HG03060 (cell line): ENCODE measurements at regions not wholly inside any gene's neighbourhood (a gene's known extent, or its start where the extent isn't known, plus 50 kb on each side); places are given as distances from the start of the nearest gene placed in this dataset.
"Not testable (repeated sequence)": the region's sequence is repeated elsewhere in the genome, so short reads cannot be mapped to it uniquely, and the experiment has no call there.

Experiments used
- ATAC-seq: cut with Tn5 transposase; IDR thresholded peaks from one replicate; pipeline ENCODE4 v1.9.1; 2021; ENCODE audit warnings: low read depth, moderate number of reproducible peaks; ENCODE audit not compliant: unreplicated experiment

DNA sequence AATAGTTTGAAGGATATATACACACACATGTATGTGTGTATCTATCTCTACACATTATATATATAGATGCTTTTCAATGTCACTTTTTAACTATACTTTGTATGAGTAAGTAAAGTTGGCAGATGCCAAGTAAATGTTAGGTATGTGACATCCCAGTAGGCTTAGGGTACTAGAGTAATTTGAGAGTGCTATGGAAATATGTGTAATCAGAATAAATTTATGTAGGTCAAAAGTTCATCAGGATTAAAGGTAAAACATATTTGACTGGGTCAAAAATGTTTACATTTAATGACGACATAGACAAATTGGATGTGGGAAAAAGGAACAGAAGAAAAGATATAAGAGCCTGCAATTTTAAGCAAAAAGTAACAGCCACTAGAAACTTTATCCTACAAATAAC lies 588.8 kb downstream of the ANKRD50 start:
- ATAC-seq, result no peak

DNA sequence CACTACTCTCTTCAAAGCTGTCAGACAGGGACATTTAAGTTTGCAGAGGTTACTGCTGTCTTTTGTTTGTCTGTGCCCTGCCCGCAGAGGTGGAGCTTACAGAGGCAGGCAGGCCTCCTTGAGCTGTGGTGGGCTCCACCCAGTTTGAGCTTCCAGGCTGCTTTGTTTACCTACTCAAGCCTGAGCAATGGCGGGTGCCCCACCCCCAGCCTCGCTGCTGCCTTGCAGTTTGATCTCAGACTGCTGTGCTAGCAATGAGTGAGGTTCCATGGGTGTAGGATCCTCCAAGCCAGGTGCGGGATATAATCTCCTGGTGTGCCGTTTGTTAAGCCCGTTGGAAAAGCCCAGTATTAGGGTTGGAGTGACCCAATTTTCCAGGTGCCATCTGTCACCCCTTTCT lies 581.2 kb downstream of the ANKRD50 start:
- ATAC-seq, result not testable (repeated sequence)

DNA sequence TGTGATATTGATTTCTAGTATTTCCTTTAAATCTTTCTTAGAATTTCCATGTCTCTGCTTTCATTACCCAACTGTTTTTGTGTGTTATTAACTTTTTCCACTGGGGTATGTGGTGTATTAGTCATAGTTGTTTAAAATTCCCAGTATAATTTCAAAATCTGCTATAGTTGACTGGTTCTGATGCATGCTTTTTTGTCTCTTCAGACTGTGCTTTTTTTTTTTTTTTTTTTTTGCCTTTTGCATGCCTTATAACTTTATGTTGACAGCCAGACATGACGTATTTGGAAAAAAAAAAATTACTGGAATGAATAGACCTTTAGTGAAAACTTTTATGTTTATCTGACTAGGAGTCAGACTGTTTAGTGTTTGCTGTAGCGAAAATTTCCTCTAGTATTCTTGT lies 580.4 kb downstream of the ANKRD50 start:
- ATAC-seq, result no peak

- no peak for ATAC-seq
Observed at GRCh38 chr4:124133753-124134152, 578.8 kb downstream of the ANKRD50 start.

GRCh38 chr4:124135409-124135813 lies 577.1 kb downstream of the ANKRD50 start:
- ATAC-seq, result no peak

- no peak for ATAC-seq
Observed at GRCh38 chr4:124139044-124139443, 573.5 kb downstream of the ANKRD50 start.

GRCh38 chr4:124143632-124144031 lies 568.9 kb downstream of the ANKRD50 start:
- no peak for ATAC-seq

DNA sequence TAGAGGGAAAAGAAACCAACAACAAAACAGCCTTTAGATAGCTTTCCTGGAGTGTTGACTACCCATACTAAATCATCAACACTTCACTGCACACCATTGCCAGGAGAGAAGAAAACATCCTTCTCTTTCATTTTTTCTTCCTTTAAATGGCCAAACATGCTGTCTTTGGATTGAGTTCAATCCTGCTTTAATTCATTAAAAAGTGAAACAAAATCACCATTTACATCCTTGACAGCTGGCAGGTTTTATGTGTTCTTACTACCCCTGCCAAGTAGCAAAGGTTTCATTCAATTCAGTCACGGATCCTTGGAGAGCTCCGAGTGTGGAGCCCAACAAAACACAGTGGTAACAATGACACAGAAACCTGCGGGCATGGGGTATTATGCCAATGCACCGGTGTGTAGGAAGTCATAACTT lies 568.3 kb downstream of the ANKRD50 start:
- ATAC-seq, result no peak

GRCh38 chr4:124146068-124146467 lies 566.5 kb downstream of the ANKRD50 start:
- no peak for ATAC-seq

GRCh38 chr4:124151031-124151430 lies 561.5 kb downstream of the ANKRD50 start:
- no peak for ATAC-seq

DNA sequence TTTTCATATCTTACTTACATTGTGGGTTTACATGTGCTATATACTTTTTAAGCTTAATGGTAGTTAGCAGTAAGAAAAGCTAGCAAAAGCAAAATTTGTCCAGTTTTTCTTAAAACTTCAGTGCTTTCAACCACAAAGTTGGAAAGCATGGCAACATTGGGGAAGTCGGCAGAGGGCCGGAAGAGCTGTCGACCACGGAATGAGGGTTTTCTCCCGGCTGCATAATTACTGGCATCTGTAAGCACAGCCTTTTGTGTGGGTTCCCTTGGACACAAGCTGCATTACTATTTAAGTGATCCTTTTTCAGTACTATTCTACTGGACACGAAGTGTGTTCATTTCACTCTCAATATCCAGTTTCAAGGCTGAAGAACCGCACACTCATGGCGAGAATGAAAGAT lies 560.4 kb downstream of the ANKRD50 start:
- ATAC-seq, result no peak

DNA sequence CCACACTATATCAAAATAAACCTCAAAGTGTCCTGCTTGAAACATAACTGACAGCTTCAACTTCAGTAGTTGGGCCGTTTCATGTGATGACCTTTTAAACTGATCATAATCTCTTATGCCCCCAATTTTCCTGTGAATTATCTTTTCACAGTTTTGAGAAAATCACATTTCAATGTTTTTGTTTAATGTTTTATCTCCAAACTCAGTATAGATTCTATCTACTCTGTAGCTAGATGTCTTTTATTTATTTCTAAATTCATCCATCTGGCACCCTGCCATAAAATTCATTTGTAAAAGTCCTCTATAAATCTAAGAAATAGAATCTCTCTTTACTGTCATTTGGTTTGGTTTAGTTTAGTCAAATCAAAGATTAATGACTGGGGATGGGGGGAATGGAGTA lies 557.3 kb downstream of the ANKRD50 start:
- no peak for ATAC-seq

- ATAC-seq, result no peak
Observed at GRCh38 chr4:124157396-124158083, 555.0 kb downstream of the ANKRD50 start.

DNA sequence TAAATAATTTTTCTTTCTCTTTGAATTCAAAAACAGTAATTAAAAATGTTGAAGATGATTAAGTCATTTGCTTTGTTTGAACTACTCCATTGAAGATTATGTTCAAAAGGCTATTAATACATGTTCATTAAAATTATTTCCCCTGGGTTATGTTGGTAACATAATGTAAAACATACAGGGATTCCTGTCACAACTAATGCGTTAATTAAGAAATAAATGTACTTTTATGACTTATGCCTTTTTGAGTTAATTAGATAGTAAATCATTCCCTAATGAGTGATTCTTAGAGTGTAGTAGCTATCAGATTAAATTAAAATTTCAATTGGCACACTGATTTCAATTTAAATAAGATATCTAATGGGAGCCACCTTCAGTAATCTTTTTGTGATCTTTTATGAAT lies 549.1 kb downstream of the ANKRD50 start:
- no peak for ATAC-seq

DNA sequence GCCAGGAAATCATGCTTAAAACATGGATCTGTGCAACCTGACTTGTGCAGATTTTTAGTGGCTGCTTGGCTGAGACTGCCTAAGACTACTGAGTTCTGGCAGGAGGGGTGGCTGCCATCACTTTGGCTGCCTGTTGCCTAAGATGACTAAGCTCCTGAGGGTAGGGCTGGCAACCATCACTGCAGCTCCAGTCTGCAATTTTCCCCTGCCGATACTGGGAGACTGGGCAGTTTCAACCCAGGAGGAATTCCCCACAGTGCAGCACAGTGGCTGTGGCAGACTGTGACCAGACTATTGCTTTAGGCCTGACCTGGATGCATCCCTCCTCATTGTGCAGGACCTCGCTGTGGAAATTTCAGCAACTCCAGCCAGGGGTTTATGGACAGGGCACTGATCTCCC lies 544.9 kb downstream of the ANKRD50 start:
- ATAC-seq, result no peak

DNA sequence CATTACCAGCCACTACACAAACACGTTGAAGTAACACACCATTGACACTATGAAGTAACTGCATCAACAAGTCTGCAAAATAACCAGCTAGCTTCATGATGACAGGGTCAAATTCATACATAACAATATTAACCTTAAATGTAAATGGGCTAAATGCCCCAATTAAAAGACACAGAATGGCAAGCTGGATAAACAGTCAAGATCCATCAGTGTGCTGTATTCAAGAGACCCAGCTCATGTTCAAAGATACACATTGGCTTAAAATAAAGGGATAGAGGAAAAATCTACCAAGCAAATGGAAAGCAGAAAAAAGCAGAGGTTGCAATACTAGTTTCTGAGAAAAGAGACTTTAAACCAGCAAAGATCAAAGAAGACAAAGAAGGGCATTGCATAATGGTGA lies 543.0 kb downstream of the ANKRD50 start:
- ATAC-seq, result not testable (repeated sequence)

- no peak for ATAC-seq
Observed at GRCh38 chr4:124173912-124174311, 538.6 kb downstream of the ANKRD50 start.

DNA sequence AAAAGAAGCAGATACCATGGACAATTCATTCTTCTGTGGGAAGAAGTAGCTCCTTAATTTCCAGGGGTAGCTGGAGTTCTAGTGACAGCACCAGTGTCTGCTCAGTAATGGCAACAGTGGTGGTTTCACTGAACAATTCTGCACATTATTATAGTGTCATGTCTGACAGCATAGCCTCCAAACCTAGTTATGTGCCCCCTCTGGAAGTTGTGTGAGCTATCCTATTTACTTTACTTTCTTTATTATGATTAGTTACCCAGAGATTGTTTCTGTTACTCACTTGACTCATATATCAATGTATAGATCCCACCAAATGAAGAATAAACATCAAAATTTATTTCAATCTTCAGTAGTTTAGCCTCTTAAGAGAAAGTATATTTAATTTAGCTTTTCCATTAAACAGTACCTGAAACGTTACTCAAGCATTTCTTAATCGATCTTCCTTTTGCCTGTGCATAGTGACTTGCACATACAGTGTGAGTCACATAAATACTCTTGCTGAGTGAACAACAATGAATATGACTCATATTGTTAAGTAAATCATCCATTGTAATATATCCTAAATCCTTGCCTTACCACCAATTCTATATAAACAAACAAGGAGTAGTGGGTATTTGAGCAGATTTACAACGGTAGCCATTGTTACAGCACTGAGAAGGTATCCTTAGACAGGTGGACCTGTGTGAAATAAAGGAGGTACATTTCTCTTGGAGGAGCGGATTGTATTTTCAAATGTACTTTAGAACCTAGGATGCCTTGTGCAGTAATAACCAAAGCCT lies 534.7 kb downstream of the ANKRD50 start:
- no peak for ATAC-seq

GRCh38 chr4:124178449-124179021 lies 534.0 kb downstream of the ANKRD50 start:
- no peak for ATAC-seq

DNA sequence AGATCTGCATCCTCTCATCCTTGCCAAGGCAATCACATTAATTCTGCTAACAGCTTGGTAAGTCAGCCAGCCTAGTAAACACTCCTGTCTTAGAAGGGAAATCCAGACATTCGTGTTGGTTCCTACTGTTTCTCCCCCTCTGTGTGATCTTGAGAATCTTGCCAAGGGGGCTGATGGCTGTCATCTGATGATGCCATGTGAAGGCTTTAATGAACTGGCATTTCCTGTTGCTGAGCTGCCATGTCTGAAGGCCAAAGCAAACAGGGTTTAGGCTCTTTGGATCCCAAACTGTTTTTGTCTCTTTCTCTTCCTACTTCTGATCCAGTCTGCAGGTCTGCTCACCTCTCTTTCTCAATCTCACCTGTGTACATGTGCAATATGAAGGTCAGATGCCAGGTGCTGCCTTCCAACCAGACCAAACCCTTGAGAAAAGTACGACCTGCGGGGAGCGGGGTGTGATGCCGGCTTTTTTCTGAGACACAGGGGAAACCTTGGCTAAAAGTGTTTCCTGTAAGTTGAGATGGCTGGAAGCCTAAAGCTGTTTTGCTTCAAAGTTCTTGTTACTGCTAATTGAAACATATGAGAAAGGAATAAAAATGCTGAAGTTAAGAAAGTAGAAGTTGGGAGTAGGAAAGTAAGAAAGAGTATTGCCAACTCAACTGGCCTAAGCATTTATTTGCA lies 532.9 kb downstream of the ANKRD50 start:
- no peak for ATAC-seq

GRCh38 chr4:124181039-124181438 lies 531.5 kb downstream of the ANKRD50 start:
- no peak for ATAC-seq
